ENCODE measurements at regions not wholly inside any gene's neighbourhood (a gene's known extent, or its start where the extent isn't known, plus 50 kb on each side); places are given as distances from the start of the nearest gene placed in this dataset.

DNA sequence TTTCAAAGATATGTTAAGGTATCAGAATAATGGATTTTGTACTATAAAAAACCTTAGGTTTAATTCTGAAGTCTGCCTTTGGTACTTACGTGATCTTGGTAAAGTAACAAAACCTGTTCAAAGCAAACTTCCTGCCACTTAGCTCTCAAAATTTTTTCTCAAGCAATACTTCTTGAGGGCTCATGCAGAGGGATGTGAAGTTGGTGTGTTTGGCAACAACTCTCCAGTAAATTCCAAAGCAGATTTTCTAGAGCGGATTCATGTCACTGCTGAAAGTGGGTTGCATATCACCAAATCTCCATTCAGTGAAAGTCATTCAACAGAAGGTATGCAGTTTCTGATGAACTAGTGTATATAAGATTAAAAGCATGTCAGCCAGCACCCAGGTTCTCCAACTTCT is 856.7 kb downstream of the CDH8 start:
- TF ChIP-seq CTCF (IDR thresholded peaks at IDR 0.05) (no peak), POLR2A (IDR thresholded peaks at IDR 0.05) (no peak)

Measured in lower leg skin (tissue), 3 donors.